H9 (cell line): ENCODE measurements at regions not wholly inside any gene's neighbourhood (a gene's known extent, or its start where the extent isn't known, plus 50 kb on each side); places are given as distances from the start of the nearest gene placed in this dataset.

ENCODE experiments used
- DNase-seq: peaks from one replicate; pipeline ENCODE4 v3.0.0-alpha.2; 2017
- H2AFZ ChIP-seq: one replicate; pipeline ENCODE4 v1.6.1; 2013; ENCODE audit warnings: mild to moderate bottlenecking, low read length, control low read depth, moderate library complexity
- H2AK5ac ChIP-seq: 2 replicates; pipeline ENCODE4 v1.6.1; 2013; ENCODE audit warnings: low read length, control low read depth, mixed read lengths; ENCODE audit not compliant: insufficient read length
- H2BK120ac ChIP-seq: one replicate; pipeline ENCODE4 v1.6.1; 2013; ENCODE audit warnings: low read depth, mild to moderate bottlenecking, low read length, control low read depth, inconsistent platforms; ENCODE audit not compliant: poor library complexity, severe bottlenecking
- H2BK12ac ChIP-seq: 2 replicates; pipeline ENCODE4 v1.6.1; 2013; ENCODE audit warnings: low read length, control low read depth, mixed read lengths, low read depth; ENCODE audit not compliant: insufficient read length
- H2BK15ac ChIP-seq: 2 replicates; pipeline ENCODE4 v1.6.1; 2013; ENCODE audit warnings: low read depth, low read length, control low read depth
- H2BK20ac ChIP-seq: one replicate; pipeline ENCODE4 v1.6.1; 2013; ENCODE audit warnings: low read depth, mild to moderate bottlenecking, low read length, control low read depth, inconsistent platforms; ENCODE audit not compliant: poor library complexity, severe bottlenecking
- H2BK5ac ChIP-seq: 2 replicates; pipeline ENCODE4 v1.6.1; 2013; ENCODE audit warnings: low read length, control low read depth, mixed read lengths; ENCODE audit not compliant: insufficient read length
- H3K14ac ChIP-seq: 2 replicates; pipeline ENCODE4 v1.6.1; 2013; ENCODE audit warnings: low read length, control low read depth; ENCODE audit not compliant: insufficient read depth
- H3K18ac ChIP-seq: 2 replicates; pipeline ENCODE4 v1.6.1; 2013; ENCODE audit warnings: low read depth, mild to moderate bottlenecking, mixed read lengths, low read length, control low read depth; ENCODE audit not compliant: insufficient read length
- H3K23ac ChIP-seq: 2 replicates; pipeline ENCODE4 v1.6.1; 2013; ENCODE audit warnings: low read length, control low read depth, mixed read lengths, low read depth; ENCODE audit not compliant: insufficient read length
- H3K23me2 ChIP-seq: 2 replicates; pipeline ENCODE4 v1.6.1; 2013; ENCODE audit warnings: low read depth, mild to moderate bottlenecking, mixed read lengths, low read length, control low read depth; ENCODE audit not compliant: insufficient read length, poor library complexity, severe bottlenecking
- H3K27ac ChIP-seq: 2 replicates; pipeline ENCODE4 v1.5.1; 2013; ENCODE audit warnings: low read length, control low read depth, mixed read lengths, low read depth; ENCODE audit not compliant: insufficient read length
- H3K27me3 ChIP-seq: 2 replicates; pipeline ENCODE4 v1.6.1; 2013; ENCODE audit warnings: low read length, control low read depth, inconsistent platforms; ENCODE audit not compliant: insufficient read depth
- H3K4ac ChIP-seq: 2 replicates; pipeline ENCODE4 v1.6.1; 2013; ENCODE audit warnings: low read depth, mild to moderate bottlenecking, control low read depth, inconsistent platforms, low read length, moderate library complexity
- H3K4me1 ChIP-seq: 2 replicates; pipeline ENCODE4 v1.6.1; 2013; ENCODE audit warnings: low read length, control low read depth, inconsistent platforms; ENCODE audit not compliant: insufficient read depth
- H3K4me2 ChIP-seq: 2 replicates; pipeline ENCODE4 v1.6.1; 2013; ENCODE audit warnings: low read length, control low read depth, mixed read lengths; ENCODE audit not compliant: insufficient read length, insufficient read depth
- H3K56ac ChIP-seq: 2 replicates; pipeline ENCODE4 v1.6.1; 2013; ENCODE audit warnings: low read depth, mild to moderate bottlenecking, mixed read lengths, low read length, control low read depth; ENCODE audit not compliant: insufficient read length
- H3K79me1 ChIP-seq: 2 replicates; pipeline ENCODE4 v1.6.1; 2013; ENCODE audit warnings: low read depth, mild to moderate bottlenecking, moderate library complexity, low read length, control low read depth, inconsistent platforms; ENCODE audit not compliant: insufficient read depth, poor library complexity, severe bottlenecking
- H3K79me2 ChIP-seq: 2 replicates; pipeline ENCODE4 v1.6.1; 2013; ENCODE audit warnings: low read length, control low read depth, inconsistent platforms; ENCODE audit not compliant: insufficient read depth
- H3K9ac ChIP-seq: 2 replicates; pipeline ENCODE4 v1.6.1; 2013; ENCODE audit warnings: low read length, control low read depth, mixed read lengths; ENCODE audit not compliant: insufficient read length; ENCODE audit errors: extremely low read depth
- H3K9me3 ChIP-seq: one replicate; pipeline ENCODE4 v1.6.1; 2013; ENCODE audit warnings: low read depth, low read length, inconsistent platforms; ENCODE audit not compliant: control insufficient read depth
- H3T11ph ChIP-seq: one replicate; pipeline ENCODE4 v1.6.1; 2013; ENCODE audit warnings: mild to moderate bottlenecking, low read length, control low read depth, inconsistent platforms
- H4K20me1 ChIP-seq: one replicate; pipeline ENCODE4 v1.6.1; 2013; ENCODE audit not compliant: control insufficient read depth, insufficient read length, insufficient read depth
- H4K5ac ChIP-seq: 2 replicates; pipeline ENCODE4 v1.6.1; 2013; ENCODE audit warnings: low read depth, mild to moderate bottlenecking, mixed read lengths, low read length, control low read depth; ENCODE audit not compliant: insufficient read length
- H4K8ac ChIP-seq: replicated peaks from 2 replicates; pipeline ENCODE4 v1.6.1; 2013; ENCODE audit warnings: low read length, control low read depth, mixed read lengths, low read depth; ENCODE audit not compliant: insufficient read length
- H4K91ac ChIP-seq: 2 replicates; pipeline ENCODE4 v1.6.1; 2013; ENCODE audit warnings: low read depth, mild to moderate bottlenecking, moderate library complexity, mixed read lengths, low read length, control low read depth; ENCODE audit not compliant: insufficient read length
- H3K27ac Mint-ChIP-seq, 3 experiments: 2 replicates in 2 of 3; 3 replicates in 1 of 3; pipeline ENCODE4 v1.8.0; 2020 to 2021; ENCODE audit warnings: mixed read lengths in 3 of 3, mild to moderate bottlenecking in 1 of 3, moderate library complexity in 1 of 3
- H3K27me3 Mint-ChIP-seq: 2 replicates; pipeline ENCODE4 v1.8.0; 2021; ENCODE audit warnings: low read depth, mild to moderate bottlenecking, moderate library complexity, mixed read lengths
- H3K36me3 Mint-ChIP-seq, 3 experiments: 2 replicates in 2 of 3; 3 replicates in 1 of 3; pipeline ENCODE4 v1.8.0; 2020 to 2021; ENCODE audit warnings: low read depth in 3 of 3, mixed read lengths in 3 of 3; ENCODE audit not compliant: insufficient read depth in 1 of 3
- H3K4me1 Mint-ChIP-seq, 2 experiments: 2 replicates each; pipeline ENCODE4 v1.8.0; 2020; ENCODE audit warnings: mixed read lengths in 2 of 2
- H3K4me3 Mint-ChIP-seq, 2 experiments: 2 replicates in 1 of 2; 3 replicates in 1 of 2; pipeline ENCODE4 v1.8.0; 2020 to 2021; ENCODE audit warnings: mild to moderate bottlenecking in 2 of 2, mixed read lengths in 2 of 2, moderate library complexity in 1 of 2
- H3K9me3 Mint-ChIP-seq, 2 experiments: 2 replicates in 1 of 2; 3 replicates in 1 of 2; pipeline ENCODE4 v1.8.0; 2020; ENCODE audit warnings: mild to moderate bottlenecking in 2 of 2, mixed read lengths in 2 of 2, moderate library complexity in 1 of 2
- WGBS: extraction: QIAGEN DNeasy Blood & Tissue Kit; methylation state at CpG from one replicate; pipeline ENCODE4 v1.1.7; 2013; ENCODE audit warnings: missing lambda C conversion rate, low lambda C conversion rate, mixed read lengths; ENCODE audit not compliant: insufficient read length; ENCODE audit errors: extremely low coverage; 5-methylcytosine and 5-hydroxymethylcytosine counted together
- TF ChIP-seq, protein P1 (sequence below): fragments of 200-600 bp; sonication (generic); conservative IDR thresholded peaks from 3 replicates; pipeline ENCODE4 v1.8.0; 2021; ENCODE audit warnings: antibody characterized with exemption, mild to moderate bottlenecking

DNA sequence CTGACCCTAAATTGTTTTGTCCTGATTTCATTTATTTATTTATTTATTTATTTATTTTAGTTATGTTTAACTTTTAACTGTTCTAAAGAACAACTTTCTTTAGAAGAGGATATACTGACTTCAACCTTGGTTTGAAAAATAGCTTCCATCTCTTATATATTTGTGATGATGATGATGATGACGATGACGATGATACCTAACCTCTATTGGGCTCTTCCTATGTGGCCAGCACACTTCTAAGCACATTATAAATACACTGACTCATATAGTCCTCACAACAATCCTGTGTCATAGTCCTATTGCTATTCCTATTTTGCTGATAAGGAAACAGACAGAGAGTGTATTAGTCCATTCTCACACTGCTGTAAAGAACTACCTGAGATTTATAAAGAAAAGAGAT lies 162.9 kb upstream of the KIAA1217 start:
- H2AK5ac ChIP-seq, result no peak overlapping the region
- no peak overlapping the region for H2AFZ ChIP-seq
- H3K9me3 ChIP-seq, result no peaks in the 10 kb centered on the region
- no peak overlapping the region for H2BK15ac ChIP-seq
- H2BK20ac ChIP-seq, result no peak overlapping the region
- H3K4me2 ChIP-seq, result no peak overlapping the region
- no peak overlapping the region for H3K56ac ChIP-seq
- H3K23ac ChIP-seq, result no peak overlapping the region
- Mint-ChIP-seq H3K4me3 (no peak overlapping the region), H3K4me1 (peaks cover 2 to 7% of the 10 kb centered on the region in 2 experiments), H3K27ac (no peak overlapping the region), H3K9me3 (peaks cover 3 to 7% of the 10 kb centered on the region in 2 experiments; a peak in 4 of 5 replicates), H3K36me3 (no peaks in the 10 kb centered on the region), H3K27me3 (no peaks in the 10 kb centered on the region)
- no peak overlapping the region for H3K14ac ChIP-seq
- no peak overlapping the region for H2BK12ac ChIP-seq
- H3K27ac ChIP-seq, result no peak overlapping the region
- DNase-seq, result no peak
- H3K79me1 ChIP-seq, result no peaks in the 10 kb centered on the region
- H2BK5ac ChIP-seq, result no peak overlapping the region
- H3K18ac ChIP-seq, result no peak overlapping the region
- no peaks in the 10 kb centered on the region for H4K20me1 ChIP-seq
- H2BK120ac ChIP-seq, result no peak overlapping the region
- H4K8ac ChIP-seq, result no peak overlapping the region
- no peaks in the 10 kb centered on the region for H3K27me3 ChIP-seq
- H3K9ac ChIP-seq, result no peak overlapping the region
- H3K79me2 ChIP-seq, result no peaks in the 10 kb centered on the region
- H3T11ph ChIP-seq, result no peak overlapping the region
- TF ChIP-seq, protein P1, sequence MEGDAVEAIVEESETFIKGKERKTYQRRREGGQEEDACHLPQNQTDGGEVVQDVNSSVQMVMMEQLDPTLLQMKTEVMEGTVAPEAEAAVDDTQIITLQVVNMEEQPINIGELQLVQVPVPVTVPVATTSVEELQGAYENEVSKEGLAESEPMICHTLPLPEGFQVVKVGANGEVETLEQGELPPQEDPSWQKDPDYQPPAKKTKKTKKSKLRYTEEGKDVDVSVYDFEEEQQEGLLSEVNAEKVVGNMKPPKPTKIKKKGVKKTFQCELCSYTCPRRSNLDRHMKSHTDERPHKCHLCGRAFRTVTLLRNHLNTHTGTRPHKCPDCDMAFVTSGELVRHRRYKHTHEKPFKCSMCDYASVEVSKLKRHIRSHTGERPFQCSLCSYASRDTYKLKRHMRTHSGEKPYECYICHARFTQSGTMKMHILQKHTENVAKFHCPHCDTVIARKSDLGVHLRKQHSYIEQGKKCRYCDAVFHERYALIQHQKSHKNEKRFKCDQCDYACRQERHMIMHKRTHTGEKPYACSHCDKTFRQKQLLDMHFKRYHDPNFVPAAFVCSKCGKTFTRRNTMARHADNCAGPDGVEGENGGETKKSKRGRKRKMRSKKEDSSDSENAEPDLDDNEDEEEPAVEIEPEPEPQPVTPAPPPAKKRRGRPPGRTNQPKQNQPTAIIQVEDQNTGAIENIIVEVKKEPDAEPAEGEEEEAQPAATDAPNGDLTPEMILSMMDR, result no peak
- H3K4me1 ChIP-seq, result no peaks in the 10 kb centered on the region
- H3K23me2 ChIP-seq, result no peaks in the 10 kb centered on the region
- no CpG with 5 or more reads among the region's 2 CpGs for WGBS
- H4K5ac ChIP-seq, result no peak overlapping the region
- no peak overlapping the region for H3K4ac ChIP-seq
- H4K91ac ChIP-seq, result no peak overlapping the region
